Body of pancreas (tissue), 4 donors: ENCODE measurements at regions not wholly inside any gene's neighbourhood (a gene's known extent, or its start where the extent isn't known, plus 50 kb on each side); places are given as distances from the start of the nearest gene placed in this dataset.
A peak's percentile ranks its signal among the peaks of the same experiment; 100 is the strongest.

Experiments
- ATAC-seq: fragments of 150-250 bp; one replicate; pipeline ENCODE4 v1.9.1; 2016
- DNase-seq, 4 donors: peaks; one replicate each; pipeline ENCODE4 v3.0.0-alpha.2; 2019
- H3K27ac ChIP-seq, 4 donors: fragments of 200-600 bp; sonication (generic); 1 replicate in 3 of 4; 2 replicates in 1 of 4; pipeline versions ENCODE4 v1.5.1 to v1.6.1; 2016 to 2019; ENCODE audit warnings: mild to moderate bottlenecking in 1 of 4, mixed read lengths in 1 of 4, moderate library complexity in 1 of 4
- H3K27me3 ChIP-seq, 2 donors: fragments of 200-600 bp; sonication (generic); one replicate each; pipeline ENCODE4 v1.6.0; 2016; ENCODE audit warnings: mild to moderate bottlenecking in 1 of 2
- H3K36me3 ChIP-seq, 2 donors: fragments of 200-600 bp; sonication (generic); replicated peaks in 1 of 2; 2 replicates each; pipeline ENCODE4 v1.5.1; 2016; ENCODE audit warnings: low read depth in 2 of 2; ENCODE audit not compliant: insufficient read depth in 1 of 2
- H3K4me1 ChIP-seq: fragments of 200-600 bp; sonication (generic); one replicate; pipeline ENCODE4 v1.6.0; 2016
- H3K4me3 ChIP-seq, 2 donors: fragments of 200-600 bp; sonication (generic); 1 replicate in 1 of 2; 2 replicates in 1 of 2; pipeline ENCODE4 v1.5.1; 2016 to 2019
- H3K9me3 ChIP-seq, 3 donors: fragments of 200-600 bp; sonication (generic); 1 replicate in 2 of 3; 2 replicates in 1 of 3; pipeline ENCODE4 v1.5.1; 2016
- POLR2A ChIP-seq, 3 donors: fragments of 450-650 bp; IDR thresholded peaks; one replicate each; pipeline ENCODE4 v1.6.1; 2016; ENCODE audit warnings: antibody characterized with exemption in 3 of 3, mild to moderate bottlenecking in 2 of 3
- WGBS, 2 donors: methylation state at CpG; one replicate each; pipeline ENCODE4 v1.1.5; 2017; 5-methylcytosine and 5-hydroxymethylcytosine counted together
- intact Hi-C: fragments of 100-400 bp; cut with DNase I; formaldehyde crosslinking; loops from one replicate; pipeline ENCODE4 v1.15.1; 2023
- TF ChIP-seq, protein P1 (sequence below), 7 experiments: fragments of 450-650 bp in 4 of 7; fragments of 200-600 bp in 3 of 7; sonication (generic) in 3 of 7; IDR thresholded peaks; one replicate each; pipeline ENCODE4 v1.5.1; 2016 to 2019; ENCODE audit warnings: antibody characterized with exemption in 7 of 7

DNA sequence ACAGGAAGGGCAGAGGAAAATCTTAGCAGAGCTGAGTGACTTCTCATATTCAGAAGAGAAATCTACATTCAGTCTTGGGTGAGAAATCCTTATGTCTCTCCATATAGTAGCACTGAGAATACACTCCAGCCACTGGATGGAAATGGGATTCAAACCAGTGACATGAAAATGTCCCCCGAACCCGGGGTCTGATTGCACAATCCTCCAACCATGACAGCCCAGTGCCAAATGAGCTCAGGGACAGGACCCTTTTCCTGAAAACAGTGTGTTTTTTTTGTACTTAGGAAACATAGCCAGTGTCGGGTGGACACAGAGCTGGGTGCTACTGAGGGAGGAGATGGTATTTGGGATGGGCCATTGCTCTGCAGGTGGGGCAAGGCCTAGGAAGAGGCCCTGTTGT lies 185.6 kb downstream of the CXCL12 start:
- DNase-seq (no peak), ATAC-seq (no peak)
- H3K36me3 ChIP-seq, result no peaks in the 10 kb centered on the region
- H3K27me3 ChIP-seq, result no peaks in the 10 kb centered on the region
- intact Hi-C loops, result no loop called here
- H3K4me1 ChIP-seq, result peaks cover 13% of the 10 kb centered on the region
- TF ChIP-seq, protein P1, sequence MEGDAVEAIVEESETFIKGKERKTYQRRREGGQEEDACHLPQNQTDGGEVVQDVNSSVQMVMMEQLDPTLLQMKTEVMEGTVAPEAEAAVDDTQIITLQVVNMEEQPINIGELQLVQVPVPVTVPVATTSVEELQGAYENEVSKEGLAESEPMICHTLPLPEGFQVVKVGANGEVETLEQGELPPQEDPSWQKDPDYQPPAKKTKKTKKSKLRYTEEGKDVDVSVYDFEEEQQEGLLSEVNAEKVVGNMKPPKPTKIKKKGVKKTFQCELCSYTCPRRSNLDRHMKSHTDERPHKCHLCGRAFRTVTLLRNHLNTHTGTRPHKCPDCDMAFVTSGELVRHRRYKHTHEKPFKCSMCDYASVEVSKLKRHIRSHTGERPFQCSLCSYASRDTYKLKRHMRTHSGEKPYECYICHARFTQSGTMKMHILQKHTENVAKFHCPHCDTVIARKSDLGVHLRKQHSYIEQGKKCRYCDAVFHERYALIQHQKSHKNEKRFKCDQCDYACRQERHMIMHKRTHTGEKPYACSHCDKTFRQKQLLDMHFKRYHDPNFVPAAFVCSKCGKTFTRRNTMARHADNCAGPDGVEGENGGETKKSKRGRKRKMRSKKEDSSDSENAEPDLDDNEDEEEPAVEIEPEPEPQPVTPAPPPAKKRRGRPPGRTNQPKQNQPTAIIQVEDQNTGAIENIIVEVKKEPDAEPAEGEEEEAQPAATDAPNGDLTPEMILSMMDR (IDR thresholded peaks at IDR 0.05), result no peak
- TF ChIP-seq POLR2A (IDR thresholded peaks at IDR 0.05), result no peak
- no peak overlapping the region for H3K27ac ChIP-seq
- no peaks in the 10 kb centered on the region for H3K9me3 ChIP-seq
- 87 to 96% methylated on average over 3 of the region's 3 CpGs for WGBS, 2 donors
- H3K4me3 ChIP-seq, result no peak overlapping the region

DNA sequence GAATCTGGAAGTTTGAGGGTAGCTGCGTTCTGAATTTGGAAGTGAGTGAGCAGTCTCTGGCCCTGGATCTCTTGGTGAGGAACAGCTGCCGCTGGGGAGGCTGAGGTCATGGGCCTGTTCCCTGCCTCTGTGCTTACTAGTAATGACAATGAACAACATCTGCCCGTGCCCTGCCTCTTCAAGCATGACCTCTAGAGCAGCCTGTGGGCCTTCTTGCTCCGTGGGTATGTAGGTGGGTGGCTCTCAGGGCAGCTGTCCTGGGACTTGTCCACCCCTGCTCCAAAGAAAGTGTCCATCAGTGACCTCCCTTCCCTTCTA lies 186.2 kb downstream of the CXCL12 start:
- no peaks in the 10 kb centered on the region for H3K36me3 ChIP-seq
- ATAC-seq, result no peak
- no peaks in the 10 kb centered on the region for H3K27me3 ChIP-seq
- peaks cover 13% of the 10 kb centered on the region for H3K4me1 ChIP-seq
- no peak overlapping the region for H3K27ac ChIP-seq
- intact Hi-C loops, result no loop called here
- TF ChIP-seq, protein P1 (IDR thresholded peaks at IDR 0.05), result no peak
- no peak for TF ChIP-seq POLR2A (IDR thresholded peaks at IDR 0.05)
- WGBS, 2 donors, result 75 to 89% methylated on average over 3 of the region's 4 CpGs
- H3K9me3 ChIP-seq, result no peaks in the 10 kb centered on the region
- H3K4me3 ChIP-seq, result no peak overlapping the region
- DNase-seq, result peak in 1 of 4 donors; percentile 20

DNA sequence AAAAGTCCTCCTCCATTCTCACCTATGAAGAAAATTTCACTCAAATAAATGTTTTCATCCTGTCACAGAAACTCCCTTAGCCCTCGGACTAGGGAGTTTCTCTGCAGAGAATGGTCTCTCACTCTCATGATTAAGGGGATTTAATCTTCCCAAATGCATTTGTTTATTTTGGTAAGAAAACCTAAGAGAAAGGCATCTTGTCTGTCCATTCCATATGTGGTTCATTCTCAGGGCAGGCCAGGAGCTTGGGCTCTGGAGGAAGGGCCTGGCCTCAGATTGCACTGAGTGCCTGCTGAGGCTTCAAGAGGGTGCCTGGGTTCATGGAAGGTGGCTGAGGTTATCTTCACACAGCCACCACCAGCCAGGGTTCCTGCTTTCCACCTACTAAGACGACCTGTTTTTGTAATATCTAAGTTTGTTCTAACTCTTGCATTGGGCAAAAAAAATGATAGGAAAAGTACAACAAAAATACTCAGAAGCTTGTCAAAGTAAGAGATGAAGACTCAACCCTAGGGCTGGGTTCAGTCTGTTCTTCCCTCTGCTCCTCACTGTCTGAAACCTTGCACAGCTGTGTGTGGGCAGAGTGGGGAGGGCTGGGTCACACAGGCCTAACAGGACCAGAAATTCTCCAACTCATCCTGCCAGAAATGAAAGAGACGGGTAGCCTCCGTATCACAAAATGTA lies 186.7 kb downstream of the CXCL12 start:
- ATAC-seq (no peak), DNase-seq (no peak)
- H3K27ac ChIP-seq, result no peak overlapping the region
- no peaks in the 10 kb centered on the region for H3K9me3 ChIP-seq
- no peaks in the 10 kb centered on the region for H3K27me3 ChIP-seq
- H3K4me1 ChIP-seq, result peaks cover 13% of the 10 kb centered on the region
- H3K36me3 ChIP-seq, result no peaks in the 10 kb centered on the region
- no peak overlapping the region for H3K4me3 ChIP-seq
- 81 to 88% methylated on average over 4 of the region's 4 CpGs for WGBS, 2 donors
- intact Hi-C loops, result no loop called here
- TF ChIP-seq, protein P1 (IDR thresholded peaks at IDR 0.05), result no peak
- no peak for TF ChIP-seq POLR2A (IDR thresholded peaks at IDR 0.05)

DNA sequence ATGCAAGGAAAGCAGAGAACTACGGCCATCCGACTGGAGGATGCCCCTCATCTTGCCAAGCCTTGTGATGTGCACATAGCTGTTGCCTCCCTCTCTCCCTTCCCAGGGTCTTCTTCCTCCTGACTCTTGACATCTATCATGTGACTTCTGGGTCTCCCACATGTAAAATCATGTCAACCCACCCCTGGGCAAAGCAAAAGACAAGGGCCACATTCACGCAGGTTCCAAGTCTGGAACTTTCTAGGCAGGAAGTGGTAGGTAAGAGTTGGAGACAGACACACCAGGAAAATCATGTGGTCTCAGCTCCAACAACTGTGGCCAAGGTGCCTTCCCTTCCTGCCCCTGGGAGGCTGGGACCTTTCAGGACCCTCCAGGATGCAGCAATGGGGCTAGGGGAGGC lies 187.3 kb downstream of the CXCL12 start:
- H3K36me3 ChIP-seq, result no peaks in the 10 kb centered on the region
- intact Hi-C loops, result no loop called here
- DNase-seq (no peak), ATAC-seq (no peak)
- H3K27ac ChIP-seq, result no peak overlapping the region
- no peaks in the 10 kb centered on the region for H3K9me3 ChIP-seq
- H3K4me1 ChIP-seq, result peaks cover 13% of the 10 kb centered on the region
- 91 to 100% methylated on average over 3 of the region's 3 CpGs for whole genome bisulfite sequencing, 2 donors
- no peak overlapping the region for H3K4me3 ChIP-seq
- no peak for TF ChIP-seq POLR2A (IDR thresholded peaks at IDR 0.05)
- TF ChIP-seq, protein P1 (IDR thresholded peaks at IDR 0.05), result no peak
- H3K27me3 ChIP-seq, result no peaks in the 10 kb centered on the region

DNA sequence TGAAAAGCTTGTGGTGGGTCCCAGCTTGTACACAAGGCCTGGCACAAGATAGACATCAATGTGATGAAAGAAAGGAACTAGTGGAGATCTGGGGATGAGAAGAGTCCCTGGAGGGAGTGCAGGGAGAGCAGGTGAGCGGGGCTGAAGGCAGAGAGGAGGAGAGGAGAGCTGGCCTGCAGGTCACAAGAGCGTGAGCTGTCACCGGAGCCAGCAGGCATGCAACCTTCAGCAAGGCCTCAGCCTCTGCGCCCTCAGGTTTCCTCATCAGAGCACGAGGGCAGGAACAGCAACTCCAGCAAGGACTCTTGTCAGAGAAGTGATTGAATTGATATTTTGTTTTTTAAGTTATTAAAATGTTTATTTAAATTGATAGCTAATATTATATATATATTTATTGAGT lies 188.6 kb downstream of the CXCL12 start:
- DNase-seq (no peak), ATAC-seq (no peak)
- peaks cover 13% of the 10 kb centered on the region for H3K4me1 ChIP-seq
- no peak overlapping the region for H3K27ac ChIP-seq
- no peak for TF ChIP-seq POLR2A (IDR thresholded peaks at IDR 0.05)
- TF ChIP-seq, protein P1 (IDR thresholded peaks at IDR 0.05), result no peak
- H3K4me3 ChIP-seq, result no peak overlapping the region
- intact Hi-C loops, result no loop called here
- H3K27me3 ChIP-seq, result no peaks in the 10 kb centered on the region
- no peaks in the 10 kb centered on the region for H3K9me3 ChIP-seq
- no peaks in the 10 kb centered on the region for H3K36me3 ChIP-seq
- WGBS, 2 donors, result 96 to 98% methylated on average over 5 of the region's 5 CpGs
